ENCODE measurements at regions not wholly inside any gene's neighbourhood (a gene's known extent, or its start where the extent isn't known, plus 50 kb on each side); places are given as distances from the start of the nearest gene placed in this dataset.

DNA sequence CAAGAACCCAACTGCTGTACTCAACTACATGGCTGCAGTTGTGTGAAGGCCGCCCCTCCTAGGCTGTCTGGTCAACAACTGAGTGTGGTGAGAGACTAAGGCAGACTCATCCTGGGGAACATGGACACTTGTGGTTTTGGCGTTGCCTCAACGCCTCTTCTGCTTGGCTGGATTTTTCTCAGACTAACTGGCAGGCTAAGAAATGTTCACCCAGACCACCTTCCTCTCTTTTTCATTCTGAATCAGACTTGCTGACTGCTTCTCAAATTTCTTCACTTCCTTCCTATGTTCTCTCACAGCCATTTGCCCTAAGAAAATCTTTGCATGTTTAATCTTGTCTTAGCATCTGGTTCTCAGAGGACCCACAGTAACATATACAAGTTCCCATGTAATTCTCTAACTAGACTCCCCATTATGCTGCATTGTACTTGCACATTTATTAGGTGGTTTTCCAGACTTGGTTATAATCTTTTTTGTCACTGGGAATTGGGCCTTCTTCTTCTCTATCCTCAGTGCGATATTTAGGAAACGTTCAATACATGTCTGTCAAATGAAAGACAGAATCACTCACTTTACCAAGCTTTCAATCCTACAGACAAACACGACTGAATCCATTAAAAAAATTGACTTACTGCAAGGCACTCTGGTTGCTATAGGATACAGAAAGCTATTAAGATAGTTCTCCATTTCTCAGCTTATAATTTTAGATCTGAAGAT lies 327.6 kb downstream of the CCER1 start:
- Histone ChIP-seq H3K4me1 (ENCODE audit: control insufficient read depth in 1 of 2, insufficient read depth in 2 of 2, low read length in 2 of 2) (no peaks in the 10 kb centered on the region), H3K27me3 (ENCODE audit: control insufficient read depth in 1 of 2, insufficient read depth in 2 of 2, low read length in 2 of 2) (no peaks in the 10 kb centered on the region), H3K36me3 (ENCODE audit: control insufficient read depth in 1 of 2, insufficient read depth in 2 of 2, low read length in 2 of 2) (no peaks in the 10 kb centered on the region), H3K9me3 (ENCODE audit: control insufficient read depth in 1 of 2, low read length in 2 of 2) (no peaks in the 10 kb centered on the region), H3K4me3 (ENCODE audit: low read depth in 1 of 2, low read length in 2 of 2) (no peak overlapping the region), H3K9ac (ENCODE audit: low read depth in 1 of 2, low read length in 2 of 2) (no peak overlapping the region), H3K27ac (ENCODE audit: low read depth, low read length) (no peak overlapping the region)

DNA sequence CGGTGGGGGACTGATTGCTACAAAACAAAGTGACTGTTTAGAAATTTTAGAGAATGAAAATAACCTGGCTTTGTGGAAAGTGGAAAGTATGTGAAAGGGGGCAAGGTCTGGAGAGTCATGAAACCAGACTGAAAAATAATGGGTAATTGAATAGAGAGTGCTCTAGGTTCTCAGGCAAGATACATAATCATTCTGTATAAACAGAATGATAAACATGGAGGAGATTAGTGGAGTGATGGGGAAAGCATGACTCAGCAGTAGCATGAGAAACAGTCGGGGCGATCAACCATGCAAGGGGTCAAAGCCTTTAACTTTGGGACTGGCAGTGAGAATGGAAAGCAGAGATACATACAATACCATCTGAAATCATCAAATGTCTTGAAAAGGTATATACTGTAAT lies 332.5 kb downstream of the CCER1 start:
- H3K4me3 ChIP-seq (ENCODE audit: low read depth in 1 of 2, low read length in 2 of 2), result no peak overlapping the region
- no peaks in the 10 kb centered on the region for H3K36me3 ChIP-seq (ENCODE audit: control insufficient read depth in 1 of 2, insufficient read depth in 2 of 2, low read length in 2 of 2)
- H3K4me1 ChIP-seq (ENCODE audit: control insufficient read depth in 1 of 2, insufficient read depth in 2 of 2, low read length in 2 of 2), result no peaks in the 10 kb centered on the region
- H3K9me3 ChIP-seq (ENCODE audit: control insufficient read depth in 1 of 2, low read length in 2 of 2), result no peaks in the 10 kb centered on the region
- no peaks in the 10 kb centered on the region for H3K27me3 ChIP-seq (ENCODE audit: control insufficient read depth in 1 of 2, insufficient read depth in 2 of 2, low read length in 2 of 2)
- H3K9ac ChIP-seq (ENCODE audit: low read depth in 1 of 2, low read length in 2 of 2), result no peak overlapping the region
- H3K27ac ChIP-seq (ENCODE audit: low read depth, low read length), result no peak overlapping the region

DNA sequence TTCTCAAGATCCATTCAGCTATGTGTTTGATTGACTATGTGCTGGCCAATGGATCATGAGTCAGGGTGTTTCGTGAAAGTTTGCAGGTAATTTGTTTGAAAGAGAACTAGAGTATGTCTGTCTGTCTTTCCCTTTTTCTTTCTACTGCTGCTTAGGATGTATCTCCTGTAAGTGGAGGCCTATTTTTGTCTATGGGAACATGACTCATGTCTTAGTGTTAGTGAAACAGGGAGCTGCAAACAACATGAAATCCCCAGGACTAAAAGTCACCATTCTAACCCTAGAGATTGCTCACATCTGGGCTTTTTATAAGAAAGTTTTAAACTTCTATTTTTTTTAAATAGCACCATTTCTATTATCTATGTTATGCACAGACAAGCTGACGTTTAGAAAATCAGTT lies 333.0 kb downstream of the CCER1 start:
- Histone ChIP-seq H3K27ac (ENCODE audit: low read depth, low read length) (no peak overlapping the region), H3K4me3 (ENCODE audit: low read depth in 1 of 2, low read length in 2 of 2) (no peak overlapping the region), H3K36me3 (ENCODE audit: control insufficient read depth in 1 of 2, insufficient read depth in 2 of 2, low read length in 2 of 2) (no peaks in the 10 kb centered on the region), H3K9ac (ENCODE audit: low read depth in 1 of 2, low read length in 2 of 2) (no peak overlapping the region), H3K27me3 (ENCODE audit: control insufficient read depth in 1 of 2, insufficient read depth in 2 of 2, low read length in 2 of 2) (no peaks in the 10 kb centered on the region), H3K9me3 (ENCODE audit: control insufficient read depth in 1 of 2, low read length in 2 of 2) (no peaks in the 10 kb centered on the region), H3K4me1 (ENCODE audit: control insufficient read depth in 1 of 2, insufficient read depth in 2 of 2, low read length in 2 of 2) (no peaks in the 10 kb centered on the region)

DNA sequence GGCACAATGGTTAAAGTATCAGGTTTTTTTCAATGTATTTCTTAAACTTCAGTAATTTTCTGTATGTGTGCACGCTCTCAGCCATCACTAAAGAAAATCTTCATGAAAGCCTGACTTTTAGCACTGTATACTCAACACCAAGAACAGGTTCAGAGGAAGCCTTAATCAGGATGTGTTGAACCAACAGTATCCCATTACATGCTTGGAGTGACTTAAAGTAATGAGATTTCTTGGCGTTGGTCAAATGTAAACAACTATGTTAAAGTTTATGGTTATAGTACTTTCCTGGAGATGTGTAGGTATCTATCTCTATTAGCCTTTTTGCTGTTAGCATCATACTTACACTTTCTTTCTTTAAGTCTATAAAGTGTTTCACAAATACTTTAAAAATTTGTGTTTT lies 335.0 kb downstream of the CCER1 start:
- no peaks in the 10 kb centered on the region for H3K36me3 ChIP-seq (ENCODE audit: control insufficient read depth in 1 of 2, insufficient read depth in 2 of 2, low read length in 2 of 2)

DNA sequence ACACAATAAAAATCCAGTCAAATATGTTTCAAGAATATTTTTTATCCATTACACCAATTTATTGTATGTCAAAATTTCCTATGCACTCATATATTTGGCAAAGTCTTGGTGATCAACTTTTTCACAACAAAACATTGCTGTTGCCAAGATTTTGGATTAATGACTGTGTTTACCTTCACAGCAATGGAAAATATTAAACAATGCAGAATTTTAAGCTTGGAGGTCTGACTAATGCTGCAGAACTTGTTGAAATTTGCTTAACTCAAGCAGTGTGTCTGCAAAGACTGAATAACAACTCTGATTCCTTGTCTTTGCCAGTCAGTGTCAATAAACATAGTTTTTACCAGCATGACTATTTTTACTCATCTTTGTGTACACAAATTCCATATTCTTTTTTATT lies 336.4 kb downstream of the CCER1 start:
- H3K4me3 ChIP-seq (ENCODE audit: low read depth in 1 of 2, low read length in 2 of 2), result no peak overlapping the region
- no peaks in the 10 kb centered on the region for H3K27me3 ChIP-seq (ENCODE audit: control insufficient read depth in 1 of 2, insufficient read depth in 2 of 2, low read length in 2 of 2)
- H3K27ac ChIP-seq (ENCODE audit: low read depth, low read length), result no peak overlapping the region
- H3K9ac ChIP-seq (ENCODE audit: low read depth in 1 of 2, low read length in 2 of 2), result no peak overlapping the region
- no peaks in the 10 kb centered on the region for H3K36me3 ChIP-seq (ENCODE audit: control insufficient read depth in 1 of 2, insufficient read depth in 2 of 2, low read length in 2 of 2)
- no peaks in the 10 kb centered on the region for H3K9me3 ChIP-seq (ENCODE audit: control insufficient read depth in 1 of 2, low read length in 2 of 2)
- no peaks in the 10 kb centered on the region for H3K4me1 ChIP-seq (ENCODE audit: control insufficient read depth in 1 of 2, insufficient read depth in 2 of 2, low read length in 2 of 2)

More for the DNA sequence above, 335.0 kb downstream of the CCER1 start:
- Histone ChIP-seq H3K4me1 (ENCODE audit: control insufficient read depth in 1 of 2, insufficient read depth in 2 of 2, low read length in 2 of 2) (no peaks in the 10 kb centered on the region), H3K27ac (ENCODE audit: low read depth, low read length) (no peak overlapping the region), H3K27me3 (ENCODE audit: control insufficient read depth in 1 of 2, insufficient read depth in 2 of 2, low read length in 2 of 2) (no peaks in the 10 kb centered on the region), H3K9me3 (ENCODE audit: control insufficient read depth in 1 of 2, low read length in 2 of 2) (no peaks in the 10 kb centered on the region), H3K4me3 (ENCODE audit: low read depth in 1 of 2, low read length in 2 of 2) (no peak overlapping the region), H3K9ac (ENCODE audit: low read depth in 1 of 2, low read length in 2 of 2) (no peak overlapping the region)

DNA sequence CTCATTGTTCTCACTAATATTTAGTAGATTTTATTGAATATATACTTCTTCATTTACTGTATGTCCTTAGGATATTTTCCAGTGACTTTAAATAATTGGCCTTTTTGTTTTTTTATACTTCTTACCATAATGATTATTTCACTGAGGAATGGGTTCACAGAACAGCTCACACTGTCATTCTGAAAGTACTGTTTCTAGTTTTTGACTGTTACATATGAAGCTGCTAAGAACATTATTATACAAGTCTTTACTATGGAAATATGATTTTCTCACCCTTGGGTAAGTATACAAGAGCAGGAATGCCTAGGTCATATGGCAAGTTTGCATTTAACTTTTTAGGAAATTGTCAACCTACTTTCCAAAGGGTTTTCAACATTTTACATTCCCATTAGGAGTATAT lies 343.1 kb downstream of the CCER1 start:
- Histone ChIP-seq H3K36me3 (ENCODE audit: control insufficient read depth in 1 of 2, insufficient read depth in 2 of 2, low read length in 2 of 2) (no peaks in the 10 kb centered on the region), H3K9me3 (ENCODE audit: control insufficient read depth in 1 of 2, low read length in 2 of 2) (no peaks in the 10 kb centered on the region), H3K27me3 (ENCODE audit: control insufficient read depth in 1 of 2, insufficient read depth in 2 of 2, low read length in 2 of 2) (no peaks in the 10 kb centered on the region), H3K9ac (ENCODE audit: low read depth in 1 of 2, low read length in 2 of 2) (no peak overlapping the region), H3K4me3 (ENCODE audit: low read depth in 1 of 2, low read length in 2 of 2) (no peak overlapping the region), H3K4me1 (ENCODE audit: control insufficient read depth in 1 of 2, insufficient read depth in 2 of 2, low read length in 2 of 2) (no peaks in the 10 kb centered on the region), H3K27ac (ENCODE audit: low read depth, low read length) (no peak overlapping the region)

DNA sequence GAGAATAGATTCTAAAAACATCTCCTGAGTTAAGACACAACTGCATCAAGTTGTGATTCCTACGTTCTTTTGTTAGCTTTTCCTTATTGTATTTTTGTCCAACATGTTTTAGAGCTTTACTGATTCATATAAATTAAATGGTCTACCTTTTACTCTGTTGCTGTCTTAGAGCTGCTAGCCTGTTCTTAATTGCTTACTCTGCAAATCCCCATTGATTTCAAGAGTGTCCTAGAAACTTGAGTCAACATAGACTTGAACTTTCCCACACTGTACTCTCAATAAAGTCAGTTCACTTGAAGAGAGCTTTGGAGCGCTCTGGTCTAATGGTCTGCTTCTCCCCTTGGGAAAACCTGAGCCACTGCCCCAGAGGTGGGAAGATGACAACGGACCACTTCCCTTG lies 343.9 kb downstream of the CCER1 start:
- Histone ChIP-seq H3K27ac (ENCODE audit: low read depth, low read length) (no peak overlapping the region), H3K9me3 (ENCODE audit: control insufficient read depth in 1 of 2, low read length in 2 of 2) (no peaks in the 10 kb centered on the region), H3K36me3 (ENCODE audit: control insufficient read depth in 1 of 2, insufficient read depth in 2 of 2, low read length in 2 of 2) (no peaks in the 10 kb centered on the region), H3K27me3 (ENCODE audit: control insufficient read depth in 1 of 2, insufficient read depth in 2 of 2, low read length in 2 of 2) (no peaks in the 10 kb centered on the region), H3K4me3 (ENCODE audit: low read depth in 1 of 2, low read length in 2 of 2) (no peak overlapping the region), H3K9ac (ENCODE audit: low read depth in 1 of 2, low read length in 2 of 2) (no peak overlapping the region), H3K4me1 (ENCODE audit: control insufficient read depth in 1 of 2, insufficient read depth in 2 of 2, low read length in 2 of 2) (no peaks in the 10 kb centered on the region)

DNA sequence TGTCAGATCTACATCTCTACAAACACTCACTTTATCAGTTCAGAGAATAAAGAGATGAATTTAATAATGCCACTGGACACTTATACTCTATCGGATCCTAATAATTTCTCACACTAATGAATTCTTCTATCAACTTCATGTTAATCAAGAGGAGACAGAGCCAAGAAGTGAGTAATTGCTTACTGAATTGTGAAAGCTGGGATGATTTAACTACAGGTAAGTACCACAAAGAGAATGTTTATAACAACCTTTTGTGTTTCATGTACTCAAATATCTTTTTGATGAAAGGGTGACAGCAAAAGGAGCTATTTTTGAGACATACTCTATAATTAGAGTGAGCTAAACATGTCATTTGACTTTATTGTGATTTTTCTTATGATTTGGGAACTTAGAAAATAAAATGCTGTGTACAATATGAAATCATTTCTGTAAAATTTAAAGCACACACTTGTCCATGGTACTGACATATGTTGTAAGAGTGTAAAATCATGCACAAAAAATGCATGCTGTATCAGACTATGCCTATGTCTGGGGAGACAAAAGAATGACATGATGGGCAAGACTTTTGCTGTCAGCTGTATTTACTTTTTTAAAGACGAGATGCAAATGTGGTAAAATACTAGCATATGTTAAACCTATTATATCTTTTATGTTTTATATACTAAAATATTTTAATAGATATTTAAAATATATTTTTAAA lies 361.2 kb downstream of the CCER1 start:
- Histone ChIP-seq H3K9ac (ENCODE audit: low read depth in 1 of 2, low read length in 2 of 2) (no peak overlapping the region), H3K27ac (ENCODE audit: low read depth, low read length) (no peak overlapping the region), H3K4me1 (ENCODE audit: control insufficient read depth in 1 of 2, insufficient read depth in 2 of 2, low read length in 2 of 2) (no peaks in the 10 kb centered on the region), H3K4me3 (ENCODE audit: low read depth in 1 of 2, low read length in 2 of 2) (no peak overlapping the region), H3K27me3 (ENCODE audit: control insufficient read depth in 1 of 2, insufficient read depth in 2 of 2, low read length in 2 of 2) (no peaks in the 10 kb centered on the region), H3K36me3 (ENCODE audit: control insufficient read depth in 1 of 2, insufficient read depth in 2 of 2, low read length in 2 of 2) (no peaks in the 10 kb centered on the region), H3K9me3 (ENCODE audit: control insufficient read depth in 1 of 2, low read length in 2 of 2) (no peaks in the 10 kb centered on the region)

DNA sequence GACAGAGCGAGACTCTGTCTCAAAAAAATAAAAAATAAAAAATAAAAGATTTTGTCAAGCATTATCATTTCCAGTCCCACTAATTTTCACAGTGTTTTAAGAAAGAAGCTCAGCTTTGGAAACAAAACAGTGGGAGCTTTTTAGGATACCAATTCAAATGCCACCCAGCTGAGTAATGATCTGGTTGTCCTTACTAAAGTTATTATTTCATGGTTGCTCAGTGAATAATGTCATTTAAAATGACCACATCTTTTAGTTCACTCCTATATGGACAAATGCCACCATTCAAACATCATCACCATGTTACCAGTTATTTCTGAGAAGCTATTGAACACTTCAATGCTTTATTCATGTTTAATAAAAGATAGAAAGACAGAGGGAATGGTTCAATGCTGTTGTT lies 365.0 kb downstream of the CCER1 start:
- no peaks in the 10 kb centered on the region for H3K4me1 ChIP-seq (ENCODE audit: control insufficient read depth in 1 of 2, insufficient read depth in 2 of 2, low read length in 2 of 2)
- H3K36me3 ChIP-seq (ENCODE audit: control insufficient read depth in 1 of 2, insufficient read depth in 2 of 2, low read length in 2 of 2), result no peaks in the 10 kb centered on the region
- no peak overlapping the region for H3K27ac ChIP-seq (ENCODE audit: low read depth, low read length)
- no peak overlapping the region for H3K9ac ChIP-seq (ENCODE audit: low read depth in 1 of 2, low read length in 2 of 2)
- H3K27me3 ChIP-seq (ENCODE audit: control insufficient read depth in 1 of 2, insufficient read depth in 2 of 2, low read length in 2 of 2), result no peaks in the 10 kb centered on the region
- no peaks in the 10 kb centered on the region for H3K9me3 ChIP-seq (ENCODE audit: control insufficient read depth in 1 of 2, low read length in 2 of 2)
- no peak overlapping the region for H3K4me3 ChIP-seq (ENCODE audit: low read depth in 1 of 2, low read length in 2 of 2)

DNA sequence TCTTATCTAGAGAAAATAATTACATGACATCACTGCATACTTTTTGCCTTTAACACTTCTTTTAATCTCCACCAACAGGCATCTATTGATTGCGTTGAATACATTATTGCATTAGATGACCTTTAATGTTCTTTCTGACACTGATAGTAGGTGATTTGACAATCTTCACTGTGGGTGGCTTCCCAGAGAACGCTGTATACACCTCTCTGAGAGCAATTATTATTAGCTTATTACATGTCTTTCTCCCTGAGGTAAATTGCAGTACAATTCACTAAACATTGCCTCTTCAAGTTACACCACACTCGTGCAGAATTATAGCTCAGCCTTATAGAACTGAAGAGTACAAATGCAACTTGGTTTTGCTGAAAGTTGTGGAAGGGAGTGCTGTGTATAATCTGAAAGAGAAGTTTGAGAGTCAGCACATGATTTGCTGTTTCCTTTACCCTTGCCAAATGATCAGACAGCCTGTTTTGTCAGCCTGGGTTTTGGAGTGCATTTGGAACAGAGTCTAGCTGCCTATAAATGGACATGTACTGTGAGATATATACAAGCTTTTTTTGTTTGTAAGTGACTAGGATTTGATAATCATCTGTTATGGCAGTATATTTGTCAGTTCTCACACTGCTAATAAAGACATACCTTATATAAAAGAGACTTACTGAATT lies 369.2 kb downstream of the CCER1 start:
- H3K4me1 ChIP-seq (ENCODE audit: control insufficient read depth in 1 of 2, insufficient read depth in 2 of 2, low read length in 2 of 2), result no peaks in the 10 kb centered on the region
- H3K27ac ChIP-seq (ENCODE audit: low read depth, low read length), result no peak overlapping the region
- no peaks in the 10 kb centered on the region for H3K9me3 ChIP-seq (ENCODE audit: control insufficient read depth in 1 of 2, low read length in 2 of 2)
- H3K27me3 ChIP-seq (ENCODE audit: control insufficient read depth in 1 of 2, insufficient read depth in 2 of 2, low read length in 2 of 2), result no peaks in the 10 kb centered on the region
- no peak overlapping the region for H3K4me3 ChIP-seq (ENCODE audit: low read depth in 1 of 2, low read length in 2 of 2)
- H3K9ac ChIP-seq (ENCODE audit: low read depth in 1 of 2, low read length in 2 of 2), result no peak overlapping the region
- H3K36me3 ChIP-seq (ENCODE audit: control insufficient read depth in 1 of 2, insufficient read depth in 2 of 2, low read length in 2 of 2), result no peaks in the 10 kb centered on the region

Measured in duodenal mucosa (tissue), 2 donors.